GM12878 (cell line): ENCODE measurements at regions not wholly inside any gene's neighbourhood (a gene's known extent, or its start where the extent isn't known, plus 50 kb on each side); places are given as distances from the start of the nearest gene placed in this dataset.

ENCODE experiments used
- ATF2 ChIP-seq: IDR thresholded peaks from 2 replicates; pipeline ENCODE4 v1.6.1; 2012; ENCODE audit warnings: low read length, inconsistent platforms
- CHD4 ChIP-seq: fragments of 200-600 bp; sonication (generic); IDR thresholded peaks from 2 replicates; pipeline ENCODE4 v1.6.1; 2016; ENCODE audit warnings: mild to moderate bottlenecking
- CTCF ChIP-seq, 3 experiments: IDR thresholded peaks in 2 of 3; conservative IDR thresholded peaks in 1 of 3; 2 replicates each; pipeline ENCODE4 v1.5.1; 2011; ENCODE audit warnings: low read depth in 3 of 3, low read length in 3 of 3, mild to moderate bottlenecking in 3 of 3, control low read depth in 2 of 3, moderate library complexity in 2 of 3, inconsistent platforms in 1 of 3, mixed read lengths in 1 of 3; ENCODE audit not compliant: control insufficient read depth in 2 of 3, insufficient read depth in 1 of 3; ENCODE audit errors: extremely low read depth in 1 of 3
- EP300 ChIP-seq, 2 experiments: fragments of 150-350 bp in 1 of 2; IDR thresholded peaks; 2 replicates each; pipeline ENCODE4 v1.6.1; 2011 to 2012; ENCODE audit warnings: low read depth in 2 of 2, low read length in 2 of 2, borderline replicate concordance in 1 of 2, improper control_type of control experiment in 1 of 2, inconsistent platforms in 1 of 2; ENCODE audit not compliant: control insufficient read depth in 1 of 2
- EZH2 ChIP-seq: IDR thresholded peaks from 2 replicates; pipeline ENCODE4 v1.6.1; 2012; ENCODE audit warnings: low read depth, mild to moderate bottlenecking, control low read depth, inconsistent platforms, low read length, borderline replicate concordance; ENCODE audit not compliant: control insufficient read depth
- POLR2A ChIP-seq: IDR thresholded peaks from 2 replicates; pipeline ENCODE4 v1.6.1; 2011; ENCODE audit warnings: low read depth, mild to moderate bottlenecking, low read length
- RAD21 ChIP-seq: IDR thresholded peaks from 2 replicates; pipeline ENCODE4 v1.6.1; 2011; ENCODE audit warnings: mild to moderate bottlenecking, low read depth, low read length, moderate library complexity; ENCODE audit not compliant: insufficient read depth
- USF1 ChIP-seq: IDR thresholded peaks from 2 replicates; pipeline ENCODE4 v1.6.1; 2011; ENCODE audit warnings: borderline replicate concordance, low read depth, mild to moderate bottlenecking, moderate library complexity, mixed read lengths, low read length; ENCODE audit not compliant: insufficient read depth; ENCODE audit errors: extremely low read length
- ZNF687 ChIP-seq: fragments of 450-650 bp; IDR thresholded peaks from 2 replicates; pipeline ENCODE4 v1.6.1; 2017; ENCODE audit warnings: mild to moderate bottlenecking, moderate library complexity

- TF ChIP-seq POLR2A (no peak), EP300 (IDR thresholded peaks at IDR 0.05; ENCODE audit: borderline replicate concordance in 1 of 2, control insufficient read depth in 1 of 2, low read depth in 2 of 2, low read length in 2 of 2) (no peak), CHD4 (no peak), USF1 (no peak), ZNF687 (no peak), EZH2 (no peak), CTCF (IDR thresholded peaks at IDR 0.05 in 2 of 3, conservative IDR thresholded peaks at IDR 0.05 in 1 of 3; ENCODE audit: control insufficient read depth in 2 of 3, extremely low read depth in 1 of 3, insufficient read depth in 1 of 3, low read depth in 3 of 3, low read length in 3 of 3) (no peak), RAD21 (no peak), ATF2 (no peak)
These were observed 363.3 kb upstream of the CDH4 start for GRCh38 chr20:60888771-60889170.
